ENCODE measurements at regions not wholly inside any gene's neighbourhood (a gene's known extent, or its start where the extent isn't known, plus 50 kb on each side); places are given as distances from the start of the nearest gene placed in this dataset.
"Not testable (repeated sequence)": the region's sequence is repeated elsewhere in the genome, so short reads cannot be mapped to it uniquely, and the experiment has no call there.

- Histone ChIP-seq H3K4me2 (replicated peaks; ENCODE audit: extremely low read depth, low read length, poor library complexity, severe bottlenecking) (no peak overlapping the region), H3K9ac (ENCODE audit: insufficient read depth, low read length, poor library complexity, severe bottlenecking) (no peak overlapping the region), H3K27me3 (ENCODE audit: control insufficient read depth in 2 of 2, insufficient read depth in 2 of 2, low read length in 2 of 2) (no peaks in the 10 kb centered on the region), H4K20me1 (ENCODE audit: insufficient read depth, low read length) (no peaks in the 10 kb centered on the region), H3K27ac (ENCODE audit: low read depth in 1 of 2, low read length in 2 of 2) (no peak overlapping the region), H3K79me2 (ENCODE audit: insufficient read depth, low read length) (no peaks in the 10 kb centered on the region), H3K36me3 (replicated peaks in 1 of 2; ENCODE audit: control insufficient read depth in 1 of 2, insufficient read depth in 2 of 2, low read length in 2 of 2) (no peaks in the 10 kb centered on the region), H3K9me3 (replicated peaks in 1 of 2; ENCODE audit: control insufficient read depth in 1 of 2, insufficient read depth in 1 of 2, low read length in 2 of 2) (peaks cover 8 to 32% of the 10 kb centered on the region in 2 donors), H2AFZ (ENCODE audit: insufficient read depth, low read depth, low read length, poor library complexity, severe bottlenecking) (no peak overlapping the region), H3K4me3 (replicated peaks in 1 of 3; ENCODE audit: low read depth in 2 of 3, low read length in 3 of 3) (no peak overlapping the region), H3K4me1 (ENCODE audit: control insufficient read depth in 1 of 2, insufficient read depth in 2 of 2, low read length in 2 of 2) (no peaks in the 10 kb centered on the region)
- Mint-ChIP-seq H3K4me1 (no peaks in the 10 kb centered on the region), H3K4me3 (no peak overlapping the region), H3K36me3 (no peaks in the 10 kb centered on the region), H3K27me3 (ENCODE audit: low read depth in 3 of 3) (peaks cover 0 to 2% (median 1%) of the 10 kb centered on the region in 3 donors), H3K27ac (no peak overlapping the region), H3K9me3 (peaks cover 2 to 31% (median 9%) of the 10 kb centered on the region in 7 donors)
- DNase-seq = no peak
- intact Hi-C loops (cut with micrococcal nuclease) = no loop called here
- no peak for TF ChIP-seq CTCF (IDR thresholded peaks at IDR 0.05)
- 95% methylated on average over 15 of the region's 15 CpGs for WGBS (ENCODE audit: insufficient coverage)
Observed at GRCh38 chr12:74264692-74265091, 272.9 kb upstream of the ATXN7L3B start.

- peaks cover 2 to 44% (median 11%) of the 10 kb centered on the region in 7 donors for H3K9me3 Mint-ChIP-seq
- H3K27ac Mint-ChIP-seq; H3K27me3 Mint-ChIP-seq (ENCODE audit: low read depth in 3 of 3); H3K4me3 ChIP-seq (replicated peaks in 1 of 3; ENCODE audit: low read depth in 2 of 3, low read length in 3 of 3); H3K9ac ChIP-seq (ENCODE audit: insufficient read depth, low read length, poor library complexity, severe bottlenecking); H3K27me3 ChIP-seq (ENCODE audit: control insufficient read depth in 2 of 2, insufficient read depth in 2 of 2, low read length in 2 of 2); H3K4me2 ChIP-seq (replicated peaks; ENCODE audit: extremely low read depth, low read length, poor library complexity, severe bottlenecking); DNase-seq; H3K79me2 ChIP-seq (ENCODE audit: insufficient read depth, low read length); H3K4me1 ChIP-seq (ENCODE audit: control insufficient read depth in 1 of 2, insufficient read depth in 2 of 2, low read length in 2 of 2); H3K4me3 Mint-ChIP-seq; H3K36me3 Mint-ChIP-seq; H2AFZ ChIP-seq (ENCODE audit: insufficient read depth, low read depth, low read length, poor library complexity, severe bottlenecking); H4K20me1 ChIP-seq (ENCODE audit: insufficient read depth, low read length); H3K36me3 ChIP-seq (replicated peaks in 1 of 2; ENCODE audit: control insufficient read depth in 1 of 2, insufficient read depth in 2 of 2, low read length in 2 of 2); H3K4me1 Mint-ChIP-seq; intact Hi-C loops (cut with micrococcal nuclease); H3K27ac ChIP-seq (ENCODE audit: low read depth in 1 of 2, low read length in 2 of 2): not testable (repeated sequence)
- peaks cover 8 to 37% of the 10 kb centered on the region in 2 donors for H3K9me3 ChIP-seq (replicated peaks in 1 of 2; ENCODE audit: control insufficient read depth in 1 of 2, insufficient read depth in 1 of 2, low read length in 2 of 2)
- WGBS (ENCODE audit: insufficient coverage) = no CpG with 5 or more reads among the region's 8 CpGs
Observed at GRCh38 chr12:74269355-74269754, 268.3 kb upstream of the ATXN7L3B start.

Measured in CD14-positive monocyte (primary cell).